Lung (tissue), 11 donors: ENCODE measurements at regions not wholly inside any gene's neighbourhood (a gene's known extent, or its start where the extent isn't known, plus 50 kb on each side); places are given as distances from the start of the nearest gene placed in this dataset.

Source experiments
- ATAC-seq: fragments of 200-7000 bp; cut with Tn5 transposase; one replicate; pipeline ENCODE4 v1.9.1; 2020; ENCODE audit warnings: moderate number of reproducible peaks; ENCODE audit not compliant: insufficient read depth, low FRiP score
- DNase-seq, 3 donors: peaks; one replicate each; pipeline ENCODE4 v3.0.0-alpha.2; 2013 to 2017
- H3K27ac ChIP-seq, 2 donors: one replicate each; pipeline ENCODE4 v1.5.1; 2013; ENCODE audit warnings: mild to moderate bottlenecking in 2 of 2, moderate library complexity in 2 of 2, control low read depth in 1 of 2, inconsistent platforms in 1 of 2, low read depth in 1 of 2, low read length in 1 of 2
- H3K27me3 ChIP-seq, 3 donors: one replicate each; pipeline ENCODE4 v1.5.1; 2013; ENCODE audit warnings: low read length in 2 of 3; ENCODE audit not compliant: control insufficient read depth in 3 of 3, insufficient read depth in 3 of 3
- H3K36me3 ChIP-seq, 4 donors: one replicate each; pipeline ENCODE4 v1.5.1; 2013; ENCODE audit warnings: low read length in 4 of 4, mild to moderate bottlenecking in 1 of 4, moderate library complexity in 1 of 4; ENCODE audit not compliant: control insufficient read depth in 4 of 4, insufficient read depth in 4 of 4
- H3K4me1 ChIP-seq, 5 donors: one replicate each; pipeline ENCODE4 v1.5.1; 2013; ENCODE audit warnings: low read length in 5 of 5, mild to moderate bottlenecking in 2 of 5, moderate library complexity in 1 of 5; ENCODE audit not compliant: control insufficient read depth in 5 of 5, insufficient read depth in 5 of 5
- H3K4me3 ChIP-seq: one replicate; pipeline ENCODE4 v1.5.1; 2013; ENCODE audit warnings: mild to moderate bottlenecking, control low read depth, moderate library complexity
- H3K9ac ChIP-seq, 2 donors: one replicate each; pipeline ENCODE4 v1.5.1; 2013; ENCODE audit warnings: low read length in 2 of 2, control low read depth in 1 of 2; ENCODE audit not compliant: insufficient read depth in 1 of 2
- H3K9me3 ChIP-seq, 4 donors: one replicate each; pipeline ENCODE4 v1.5.1; 2013; ENCODE audit warnings: low read length in 3 of 4, mild to moderate bottlenecking in 1 of 4, moderate library complexity in 1 of 4; ENCODE audit not compliant: control insufficient read depth in 4 of 4, insufficient read depth in 3 of 4
- CTCF ChIP-seq: IDR thresholded peaks from 2 replicates; pipeline ENCODE4 v1.5.1; 2012; ENCODE audit warnings: mild to moderate bottlenecking; ENCODE audit errors: control extremely low read depth, extremely low read depth
- WGBS, 2 donors: extraction: QIAGEN DNeasy Blood & Tissue Kit; methylation state at CpG; one replicate each; pipeline ENCODE4 v1.1.7; 2013; 5-methylcytosine and 5-hydroxymethylcytosine counted together
- donor health status: control.
- donor health status: control.
- donor health status: Bipolar disorder and iron deficiency.
- donor health status: healthy.
- donor health status: DM: yes; HTN: yes; CAD: no.

GRCh38 chr4:164304101-164304639 lies 449.8 kb upstream of the SMIM31 start:
- Histone ChIP-seq H3K9me3 (no peaks in the 10 kb centered on the region), H3K9ac (no peak overlapping the region), H3K27me3 (no peaks in the 10 kb centered on the region), H3K27ac (no peak overlapping the region), H3K4me1 (no peaks in the 10 kb centered on the region), H3K36me3 (no peaks in the 10 kb centered on the region), H3K4me3 (no peak overlapping the region)
- WGBS, 2 donors, result 69 to 71% methylated on average over 2 of the region's 2 CpGs
- DNase-seq (peak in 2 of 3 donors; percentile 70 to 75), ATAC-seq (no peak)
- TF ChIP-seq CTCF, result no peak

GRCh38 chr4:164304861-164305260 lies 449.1 kb upstream of the SMIM31 start:
- no peak for TF ChIP-seq CTCF
- Histone ChIP-seq H3K9me3 (no peaks in the 10 kb centered on the region), H3K27me3 (no peaks in the 10 kb centered on the region), H3K36me3 (no peaks in the 10 kb centered on the region), H3K4me1 (no peaks in the 10 kb centered on the region), H3K9ac (no peak overlapping the region), H3K27ac (no peak overlapping the region), H3K4me3 (no peak overlapping the region)
- DNase-seq, result no peak
- 86 to 88% methylated on average over 2 of the region's 2 CpGs for WGBS, 2 donors
- ATAC-seq, result no peak

GRCh38 chr4:164307262-164307661 lies 446.7 kb upstream of the SMIM31 start:
- Histone ChIP-seq H3K4me1 (no peaks in the 10 kb centered on the region), H3K27ac (no peak overlapping the region), H3K36me3 (no peaks in the 10 kb centered on the region), H3K27me3 (no peaks in the 10 kb centered on the region), H3K9me3 (no peaks in the 10 kb centered on the region), H3K9ac (no peak overlapping the region), H3K4me3 (no peak overlapping the region)
- DNase-seq, result no peak
- 56 to 75% methylated on average over 1 of the region's 1 CpG for WGBS, 2 donors
- no peak for ATAC-seq
- no peak for TF ChIP-seq CTCF

GRCh38 chr4:164312671-164313070 lies 441.3 kb upstream of the SMIM31 start:
- Histone ChIP-seq H3K9me3 (no peaks in the 10 kb centered on the region), H3K27ac (no peak overlapping the region), H3K36me3 (no peaks in the 10 kb centered on the region), H3K27me3 (no peaks in the 10 kb centered on the region), H3K9ac (no peak overlapping the region), H3K4me1 (no peaks in the 10 kb centered on the region), H3K4me3 (no peak overlapping the region)
- DNase-seq, result no peak
- ATAC-seq, result no peak
- WGBS, 2 donors, result 90 to 92% methylated on average over 6 of the region's 6 CpGs
- no peak for TF ChIP-seq CTCF
